Fibroblast of lung (primary cell): ENCODE measurements at regions not wholly inside any gene's neighbourhood (a gene's known extent, or its start where the extent isn't known, plus 50 kb on each side); places are given as distances from the start of the nearest gene placed in this dataset.

Source experiments
- EZH2 ChIP-seq: IDR thresholded peaks from 2 replicates; pipeline ENCODE4 v1.5.1; 2012; ENCODE audit warnings: low read length, control low read depth, mild to moderate bottlenecking; ENCODE audit errors: missing control alignments
- TF ChIP-seq, protein P1 (sequence below), 2 donors: IDR thresholded peaks in 1 of 2; conservative IDR thresholded peaks in 1 of 2; 1 replicate in 1 of 2; 2 replicates in 1 of 2; pipeline ENCODE4 v1.5.1; 2011 to 2012; ENCODE audit warnings: low read length in 2 of 2, control low read depth in 1 of 2, inconsistent platforms in 1 of 2, low read depth in 1 of 2, mild to moderate bottlenecking in 1 of 2

GRCh38 chr6:48240287-48240686 lies 129.3 kb upstream of the PTCHD4 start:
- no peak for TF ChIP-seq EZH2
- TF ChIP-seq, protein P1, sequence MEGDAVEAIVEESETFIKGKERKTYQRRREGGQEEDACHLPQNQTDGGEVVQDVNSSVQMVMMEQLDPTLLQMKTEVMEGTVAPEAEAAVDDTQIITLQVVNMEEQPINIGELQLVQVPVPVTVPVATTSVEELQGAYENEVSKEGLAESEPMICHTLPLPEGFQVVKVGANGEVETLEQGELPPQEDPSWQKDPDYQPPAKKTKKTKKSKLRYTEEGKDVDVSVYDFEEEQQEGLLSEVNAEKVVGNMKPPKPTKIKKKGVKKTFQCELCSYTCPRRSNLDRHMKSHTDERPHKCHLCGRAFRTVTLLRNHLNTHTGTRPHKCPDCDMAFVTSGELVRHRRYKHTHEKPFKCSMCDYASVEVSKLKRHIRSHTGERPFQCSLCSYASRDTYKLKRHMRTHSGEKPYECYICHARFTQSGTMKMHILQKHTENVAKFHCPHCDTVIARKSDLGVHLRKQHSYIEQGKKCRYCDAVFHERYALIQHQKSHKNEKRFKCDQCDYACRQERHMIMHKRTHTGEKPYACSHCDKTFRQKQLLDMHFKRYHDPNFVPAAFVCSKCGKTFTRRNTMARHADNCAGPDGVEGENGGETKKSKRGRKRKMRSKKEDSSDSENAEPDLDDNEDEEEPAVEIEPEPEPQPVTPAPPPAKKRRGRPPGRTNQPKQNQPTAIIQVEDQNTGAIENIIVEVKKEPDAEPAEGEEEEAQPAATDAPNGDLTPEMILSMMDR (conservative IDR thresholded peaks at IDR 0.05 in 1 of 2, IDR thresholded peaks at IDR 0.05 in 1 of 2; ENCODE audit: low read depth in 1 of 2, low read length in 2 of 2), result no peak
